Psoas muscle (tissue), 7 donors: ENCODE measurements at regions not wholly inside any gene's neighbourhood (a gene's known extent, or its start where the extent isn't known, plus 50 kb on each side); places are given as distances from the start of the nearest gene placed in this dataset.

Source experiments
- ATAC-seq, 4 donors: fragments of 200-7000 bp; cut with Tn5 transposase; one replicate each; pipeline ENCODE4 v1.9.1; 2020; ENCODE audit warnings: moderate library complexity in 3 of 4, mild to moderate bottlenecking in 2 of 4
- DNase-seq, 2 donors: peaks; one replicate each; pipeline ENCODE4 v3.0.0-alpha.2; 2020
- H3K27ac ChIP-seq: fragments of 200-600 bp; one replicate; pipeline ENCODE4 v1.8.0; 2022
- H3K27me3 ChIP-seq, 3 donors: fragments of 200-600 bp in 1 of 3; one replicate each; pipeline versions ENCODE4 v1.6.1 to v1.8.0; 2013 to 2022; ENCODE audit warnings: low read length in 2 of 3, mild to moderate bottlenecking in 2 of 3, moderate library complexity in 1 of 3; ENCODE audit not compliant: insufficient read depth in 3 of 3
- H3K36me3 ChIP-seq, 2 donors: fragments of 200-600 bp in 1 of 2; one replicate each; pipeline versions ENCODE4 v1.6.1 to v1.8.0; 2013 to 2022; ENCODE audit warnings: low read depth in 1 of 2, mild to moderate bottlenecking in 1 of 2, moderate library complexity in 1 of 2; ENCODE audit not compliant: insufficient read depth in 1 of 2
- H3K4me1 ChIP-seq: fragments of 200-600 bp; one replicate; pipeline ENCODE4 v1.8.0; 2022
- H3K4me3 ChIP-seq: fragments of 200-600 bp; one replicate; pipeline ENCODE4 v1.8.0; 2022; ENCODE audit warnings: mild to moderate bottlenecking
- H3K9me3 ChIP-seq: fragments of 200-600 bp; one replicate; pipeline ENCODE4 v1.8.0; 2022
- CTCF ChIP-seq: fragments of 200-600 bp; IDR thresholded peaks from one replicate; pipeline ENCODE4 v1.8.0; 2022; ENCODE audit warnings: antibody characterized with exemption
- WGBS, 3 donors: extraction: QIAGEN DNeasy Blood & Tissue Kit; methylation state at CpG; one replicate each; pipeline versions ENCODE4 v1.1.6 to v1.1.7; 2013; 5-methylcytosine and 5-hydroxymethylcytosine counted together
- intact Hi-C, 2 donors: fragments of 100-400 bp; cut with DNase I; formaldehyde crosslinking; loops; one replicate each; pipeline versions ENCODE4 v1.11.0 to v1.14.2; 2022
- donor health status: healthy with polysubstance abuse.
- donor health status: DM: no; HTN: no; CAD: no; lungs with moderate emphysema.
- donor health status: Bipolar disorder and iron deficiency.
- donor health status: healthy.
- donor health status: DM: yes; HTN: yes; CAD: no.
- donor health status: DM: no; HTN: no; CAD: no.
- donor health status: DM: yes; HTN: yes; CAD: no.

GRCh38 chr2:19119326-19120001 lies 239.0 kb downstream of the OSR1 start:
- Histone ChIP-seq H3K9me3 (no peaks in the 10 kb centered on the region), H3K27me3 (no peaks in the 10 kb centered on the region), H3K27ac (no peak overlapping the region), H3K36me3 (no peaks in the 10 kb centered on the region), H3K4me1 (no peaks in the 10 kb centered on the region), H3K4me3 (no peak overlapping the region)
- no peak for ATAC-seq
- TF ChIP-seq CTCF, result no peak
- no peak for DNase-seq
- WGBS, 3 donors, result 62 to 70% (median 62%) methylated on average over 3 of the region's 3 CpGs
- intact Hi-C loops, result no loop called here

GRCh38 chr2:19116918-19117317 lies 241.5 kb downstream of the OSR1 start:
- Histone ChIP-seq H3K4me1 (no peaks in the 10 kb centered on the region), H3K27me3 (no peaks in the 10 kb centered on the region), H3K4me3 (no peak overlapping the region), H3K27ac (no peak overlapping the region), H3K36me3 (no peaks in the 10 kb centered on the region), H3K9me3 (no peaks in the 10 kb centered on the region)
- intact Hi-C loops, result no loop called here
- DNase-seq, result no peak
- no peak for TF ChIP-seq CTCF
- ATAC-seq, result no peak
- WGBS, 3 donors, result 68 to 80% (median 80%) methylated on average over 4 of the region's 4 CpGs

- Histone ChIP-seq H3K4me1 (no peaks in the 10 kb centered on the region), H3K27ac (no peak overlapping the region), H3K27me3 (no peaks in the 10 kb centered on the region), H3K9me3 (no peaks in the 10 kb centered on the region), H3K4me3 (no peak overlapping the region), H3K36me3 (no peaks in the 10 kb centered on the region)
- DNase-seq (no peak), ATAC-seq (no peak)
- intact Hi-C loops, result no loop called here
- TF ChIP-seq CTCF, result no peak
These were observed 243.6 kb downstream of the OSR1 start for GRCh38 chr2:19114754-19115231.

- Histone ChIP-seq H3K4me1 (no peaks in the 10 kb centered on the region), H3K27ac (no peak overlapping the region), H3K36me3 (no peaks in the 10 kb centered on the region), H3K4me3 (no peak overlapping the region), H3K9me3 (no peaks in the 10 kb centered on the region), H3K27me3 (no peaks in the 10 kb centered on the region)
- 93 to 98% (median 96%) methylated on average over 1 of the region's 1 CpG for WGBS, 3 donors
- no peak for TF ChIP-seq CTCF
- intact Hi-C loops, result no loop called here
- ATAC-seq, result no peak
- DNase-seq, result no peak
These were observed 244.3 kb downstream of the OSR1 start for GRCh38 chr2:19114126-19114525.

GRCh38 chr2:19111354-19111753 lies 247.1 kb downstream of the OSR1 start:
- intact Hi-C loops, result no loop called here
- WGBS, 3 donors, result 29 to 58% (median 44%) methylated on average over 3 of the region's 3 CpGs

More at GRCh38 chr2:19111354-19111753, 247.1 kb downstream of the OSR1 start:
- Histone ChIP-seq H3K4me3 (no peak overlapping the region), H3K4me1 (no peaks in the 10 kb centered on the region), H3K27ac (no peak overlapping the region), H3K9me3 (no peaks in the 10 kb centered on the region), H3K36me3 (no peaks in the 10 kb centered on the region), H3K27me3 (no peaks in the 10 kb centered on the region)
- no peak for TF ChIP-seq CTCF
- DNase-seq, result no peak
- ATAC-seq, result no peak
